Left ventricle myocardium inferior (tissue), 1 donor: ENCODE measurements at regions not wholly inside any gene's neighbourhood (a gene's known extent, or its start where the extent isn't known, plus 50 kb on each side); places are given as distances from the start of the nearest gene placed in this dataset.

ENCODE experiments used
- DNase-seq: peaks from one replicate; pipeline ENCODE4 v3.0.0-alpha.2; 2020
- H3K27ac ChIP-seq: fragments of 200-600 bp; replicated peaks from 2 replicates; pipeline ENCODE4 v1.8.0; 2021
- H3K27me3 ChIP-seq: fragments of 200-600 bp; 2 replicates; pipeline ENCODE4 v1.8.0; 2021; ENCODE audit warnings: low read depth
- H3K36me3 ChIP-seq: fragments of 200-600 bp; 2 replicates; pipeline ENCODE4 v1.8.0; 2021
- H3K4me1 ChIP-seq: fragments of 200-600 bp; 2 replicates; pipeline ENCODE4 v1.8.0; 2021
- H3K4me3 ChIP-seq: fragments of 200-600 bp; 2 replicates; pipeline ENCODE4 v1.8.0; 2021; ENCODE audit warnings: mild to moderate bottlenecking, moderate library complexity
- H3K9me3 ChIP-seq: fragments of 200-600 bp; replicated peaks from 2 replicates; pipeline ENCODE4 v1.8.0; 2021
- intact Hi-C: fragments of 100-400 bp; cut with micrococcal nuclease; formaldehyde crosslinking; loops from one replicate; pipeline ENCODE4 v1.11.0; 2022
- TF ChIP-seq, protein P1 (sequence below): fragments of 200-600 bp; IDR thresholded peaks from 2 replicates; pipeline ENCODE4 v1.8.0; 2021; ENCODE audit warnings: antibody characterized with exemption, mild to moderate bottlenecking, borderline replicate concordance
- donor health status: DM: no; HTN: yes; CAD: no; lungs with severe emphysema.

DNA sequence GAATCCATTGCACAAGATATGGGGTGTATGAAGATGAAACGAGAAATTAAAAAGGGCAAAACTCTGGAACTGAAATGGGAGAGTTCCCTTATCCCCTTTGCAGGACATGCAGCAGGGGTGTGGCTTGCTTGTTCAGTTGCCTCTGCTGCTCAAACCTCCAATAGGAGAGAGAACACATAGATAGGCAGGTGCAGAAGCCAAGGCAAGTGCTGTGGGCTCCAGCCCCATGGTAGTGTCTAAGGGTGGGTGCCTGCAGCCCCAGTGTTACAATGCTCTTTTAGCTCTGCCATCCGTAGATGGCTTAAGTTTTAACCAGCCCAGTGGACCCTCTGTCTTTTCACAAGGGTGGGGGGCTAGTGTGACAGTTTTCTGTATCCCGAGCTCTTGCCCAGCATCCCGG is 69.7 kb downstream of the CMAS start:
- Histone ChIP-seq H3K27ac (no peak overlapping the region), H3K9me3 (no peaks in the 10 kb centered on the region), H3K4me3 (peak overlapping the region; percentile 44), H3K36me3 (no peaks in the 10 kb centered on the region), H3K4me1 (peaks cover 3% of the 10 kb centered on the region), H3K27me3 (no peaks in the 10 kb centered on the region)
- intact Hi-C loops = no loop called here
- no peak for DNase-seq
- TF ChIP-seq, protein P1, sequence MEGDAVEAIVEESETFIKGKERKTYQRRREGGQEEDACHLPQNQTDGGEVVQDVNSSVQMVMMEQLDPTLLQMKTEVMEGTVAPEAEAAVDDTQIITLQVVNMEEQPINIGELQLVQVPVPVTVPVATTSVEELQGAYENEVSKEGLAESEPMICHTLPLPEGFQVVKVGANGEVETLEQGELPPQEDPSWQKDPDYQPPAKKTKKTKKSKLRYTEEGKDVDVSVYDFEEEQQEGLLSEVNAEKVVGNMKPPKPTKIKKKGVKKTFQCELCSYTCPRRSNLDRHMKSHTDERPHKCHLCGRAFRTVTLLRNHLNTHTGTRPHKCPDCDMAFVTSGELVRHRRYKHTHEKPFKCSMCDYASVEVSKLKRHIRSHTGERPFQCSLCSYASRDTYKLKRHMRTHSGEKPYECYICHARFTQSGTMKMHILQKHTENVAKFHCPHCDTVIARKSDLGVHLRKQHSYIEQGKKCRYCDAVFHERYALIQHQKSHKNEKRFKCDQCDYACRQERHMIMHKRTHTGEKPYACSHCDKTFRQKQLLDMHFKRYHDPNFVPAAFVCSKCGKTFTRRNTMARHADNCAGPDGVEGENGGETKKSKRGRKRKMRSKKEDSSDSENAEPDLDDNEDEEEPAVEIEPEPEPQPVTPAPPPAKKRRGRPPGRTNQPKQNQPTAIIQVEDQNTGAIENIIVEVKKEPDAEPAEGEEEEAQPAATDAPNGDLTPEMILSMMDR = no peak

DNA sequence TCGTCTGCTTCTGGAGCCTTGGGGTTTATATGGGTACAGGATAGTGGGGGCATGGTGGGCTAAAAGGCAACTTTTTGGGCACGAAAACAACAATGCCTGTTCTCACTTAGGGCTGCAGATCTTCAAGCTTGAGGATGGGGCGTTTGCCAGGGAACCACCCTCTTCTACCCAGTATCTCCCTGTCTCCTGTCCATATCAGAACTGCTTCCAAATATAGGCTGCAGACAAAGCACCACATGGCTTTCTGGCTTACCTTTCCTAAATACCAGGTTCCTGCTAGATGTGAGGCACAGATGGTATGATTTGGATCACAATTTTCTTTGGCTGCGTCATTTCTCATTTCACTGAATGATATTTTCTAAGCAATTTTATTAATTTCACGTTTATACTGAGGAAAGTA is 70.4 kb downstream of the CMAS start:
- Histone ChIP-seq H3K4me1 (peaks cover 3% of the 10 kb centered on the region), H3K27me3 (no peaks in the 10 kb centered on the region), H3K4me3 (peak overlapping the region; percentile 44), H3K27ac (no peak overlapping the region), H3K9me3 (no peaks in the 10 kb centered on the region), H3K36me3 (no peaks in the 10 kb centered on the region)
- DNase-seq = no peak
- intact Hi-C loops = no loop called here
- TF ChIP-seq, protein P1 = no peak

DNA sequence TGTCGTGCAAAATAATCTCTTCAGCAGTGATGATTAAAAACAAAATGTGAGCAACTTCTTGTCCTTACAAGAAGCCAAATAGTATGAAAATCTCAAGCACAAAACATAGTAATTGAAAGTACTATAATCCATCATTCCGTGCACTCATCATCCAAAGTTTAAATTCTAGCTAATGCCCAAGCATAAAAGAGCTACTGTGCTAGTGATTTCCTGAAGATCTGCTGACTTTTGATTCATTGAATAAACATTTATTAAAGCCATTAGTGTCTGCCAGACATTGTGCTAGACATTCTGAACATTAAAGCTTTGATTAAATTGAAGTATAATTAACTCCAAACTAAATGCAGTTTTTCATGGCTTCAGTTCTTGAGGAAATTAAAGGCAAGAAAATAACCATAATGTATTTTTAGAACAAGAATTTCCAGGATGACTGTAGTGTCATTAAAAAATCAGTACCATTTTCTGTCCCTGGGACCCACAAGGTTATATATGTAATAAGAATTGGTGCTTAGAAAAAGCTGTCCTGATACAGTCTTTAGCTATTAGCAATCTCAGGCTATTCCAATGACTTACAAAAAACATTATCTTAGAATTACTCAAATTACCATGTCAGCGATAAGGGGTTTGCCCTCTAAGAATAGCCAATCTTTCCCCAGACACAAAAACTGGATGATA is 71.7 kb downstream of the CMAS start:
- no peak overlapping the region for H3K27ac ChIP-seq
- no peaks in the 10 kb centered on the region for H3K9me3 ChIP-seq
- DNase-seq = no peak
- H3K36me3 ChIP-seq = no peaks in the 10 kb centered on the region
- peaks cover 3% of the 10 kb centered on the region for H3K4me1 ChIP-seq
- TF ChIP-seq, protein P1 = no peak
- no peak overlapping the region for H3K4me3 ChIP-seq
- no peaks in the 10 kb centered on the region for H3K27me3 ChIP-seq
- intact Hi-C loops = no loop called here

DNA sequence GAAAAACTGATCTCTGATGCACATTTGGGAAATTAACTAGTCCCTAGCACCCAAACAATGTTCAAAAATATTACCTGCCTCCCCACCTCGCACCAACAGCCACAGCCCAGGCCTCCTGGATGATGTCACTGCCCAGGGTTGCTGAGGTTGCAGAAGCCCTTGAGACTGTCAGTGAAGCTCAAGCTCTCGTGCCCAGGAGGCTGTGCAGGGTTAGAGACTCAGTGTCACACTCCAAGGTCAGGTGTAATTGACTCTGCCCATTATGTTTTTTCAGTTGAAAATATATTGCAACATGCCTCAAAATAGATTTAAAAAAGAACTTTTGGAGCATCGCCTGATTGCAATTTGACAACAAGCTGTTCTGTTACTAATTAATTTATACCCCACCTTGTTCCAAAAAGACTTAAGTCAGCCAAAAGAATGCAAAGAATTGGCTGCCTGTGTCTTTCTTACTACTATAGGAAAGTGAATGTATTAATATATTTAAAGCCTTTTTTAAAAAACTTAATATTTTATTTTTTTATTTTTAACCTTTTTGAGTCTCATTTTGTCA is 72.3 kb downstream of the CMAS start:
- intact Hi-C loops = no loop called here

DNA sequence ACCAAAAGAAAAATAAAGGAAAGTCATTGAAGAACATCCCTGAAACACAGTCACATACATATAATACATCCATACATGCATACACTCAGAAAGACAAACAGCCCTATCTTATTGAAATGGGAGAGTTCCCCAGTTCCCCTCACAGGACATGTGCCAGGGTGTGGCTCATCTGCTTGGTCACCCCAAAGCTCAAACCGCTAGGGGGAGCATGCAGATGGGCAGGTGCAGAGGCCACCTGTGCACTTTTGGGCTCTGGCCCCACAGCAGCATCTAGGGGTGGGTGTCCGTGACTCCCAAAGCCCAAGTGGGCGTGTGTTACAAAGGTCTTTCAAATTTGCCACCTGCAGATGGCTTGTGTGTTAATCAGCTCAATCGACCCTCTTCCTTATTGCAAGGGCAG is 75.2 kb downstream of the CMAS start:
- Histone ChIP-seq H3K4me3 (no peak overlapping the region), H3K4me1 (no peaks in the 10 kb centered on the region), H3K27me3 (no peaks in the 10 kb centered on the region), H3K9me3 (no peaks in the 10 kb centered on the region), H3K36me3 (no peaks in the 10 kb centered on the region), H3K27ac (no peak overlapping the region)
- intact Hi-C loops = no loop called here
- DNase-seq = no peak
- TF ChIP-seq, protein P1 = no peak

More for the DNA sequence above, 72.3 kb downstream of the CMAS start:
- no peaks in the 10 kb centered on the region for H3K9me3 ChIP-seq
- H3K36me3 ChIP-seq = no peaks in the 10 kb centered on the region
- TF ChIP-seq, protein P1 = no peak
- H3K4me3 ChIP-seq = no peak overlapping the region
- H3K27ac ChIP-seq = no peak overlapping the region
- no peak for DNase-seq
- no peaks in the 10 kb centered on the region for H3K27me3 ChIP-seq
- H3K4me1 ChIP-seq = peaks cover 3% of the 10 kb centered on the region
